ENCODE measurements at regions not wholly inside any gene's neighbourhood (a gene's known extent, or its start where the extent isn't known, plus 50 kb on each side); places are given as distances from the start of the nearest gene placed in this dataset.

DNA sequence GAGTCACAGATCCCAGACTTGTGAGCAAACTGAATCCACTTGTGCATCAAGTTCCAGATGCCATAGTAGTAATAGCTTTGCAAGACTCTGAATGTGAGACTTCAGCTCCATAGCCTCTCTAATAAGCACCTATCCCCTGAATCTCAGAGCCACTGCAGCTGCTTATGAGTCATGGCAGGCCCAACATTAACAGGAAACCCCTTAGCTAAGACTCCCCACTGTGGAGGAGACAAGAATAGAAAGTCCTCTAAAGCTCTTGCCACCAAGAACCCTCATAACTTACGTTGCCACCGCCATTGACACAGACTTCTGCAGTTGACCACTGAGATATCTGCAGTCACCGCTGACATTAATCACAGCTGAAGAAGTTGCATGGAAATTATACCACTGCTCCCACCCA is 62.9 kb upstream of the PDE3A start:
- no peaks in the 10 kb centered on the region for H3K4me1 Mint-ChIP-seq (ENCODE audit: low read depth)
- no peaks in the 10 kb centered on the region for H3K27me3 Mint-ChIP-seq (ENCODE audit: insufficient read depth)
- peaks cover 49% of the 10 kb centered on the region for H3K9me3 Mint-ChIP-seq
- H3K4me3 Mint-ChIP-seq = no peak overlapping the region
- no peaks in the 10 kb centered on the region for H3K36me3 Mint-ChIP-seq (ENCODE audit: low read depth)
- TF ChIP-seq CTCF (IDR thresholded peaks at IDR 0.05) = no peak
- no peak overlapping the region for H3K27ac Mint-ChIP-seq
- DNase-seq = no peak

GRCh38 chr12:20309504-20310148 is 58.7 kb upstream of the PDE3A start:
- DNase-seq = no peak
- H3K36me3 Mint-ChIP-seq (ENCODE audit: low read depth) = no peaks in the 10 kb centered on the region
- H3K4me1 Mint-ChIP-seq (ENCODE audit: low read depth) = no peaks in the 10 kb centered on the region
- H3K27ac Mint-ChIP-seq = no peak overlapping the region
- H3K4me3 Mint-ChIP-seq = no peak overlapping the region
- H3K9me3 Mint-ChIP-seq = peaks cover 34% of the 10 kb centered on the region
- TF ChIP-seq CTCF (IDR thresholded peaks at IDR 0.05) = no peak
- H3K27me3 Mint-ChIP-seq (ENCODE audit: insufficient read depth) = no peaks in the 10 kb centered on the region

- H3K27me3 Mint-ChIP-seq (ENCODE audit: insufficient read depth) = no peaks in the 10 kb centered on the region
- no peak for DNase-seq
- no peak overlapping the region for H3K27ac Mint-ChIP-seq
- no peak for TF ChIP-seq CTCF (IDR thresholded peaks at IDR 0.05)
- no peaks in the 10 kb centered on the region; the same call in none of the 2 replicates for H3K9me3 Mint-ChIP-seq
- no peaks in the 10 kb centered on the region for H3K4me1 Mint-ChIP-seq (ENCODE audit: low read depth)
- H3K36me3 Mint-ChIP-seq (ENCODE audit: low read depth) = no peaks in the 10 kb centered on the region
- no peak overlapping the region for H3K4me3 Mint-ChIP-seq
Observed at GRCh38 chr12:20314328-20314727, 54.0 kb upstream of the PDE3A start.

- Mint-ChIP-seq H3K4me1 (ENCODE audit: low read depth) (no peaks in the 10 kb centered on the region), H3K9me3 (no peaks in the 10 kb centered on the region; the same call in 1 of the 2 replicates), H3K27me3 (ENCODE audit: insufficient read depth) (no peaks in the 10 kb centered on the region), H3K27ac (no peak overlapping the region), H3K4me3 (no peak overlapping the region), H3K36me3 (ENCODE audit: low read depth) (no peaks in the 10 kb centered on the region)
- DNase-seq = no peak
- TF ChIP-seq CTCF (IDR thresholded peaks at IDR 0.05) = no peak
Observed at GRCh38 chr12:20317554-20317953, 50.8 kb upstream of the PDE3A start.
